ENCODE measurements at regions not wholly inside any gene's neighbourhood (a gene's known extent, or its start where the extent isn't known, plus 50 kb on each side); places are given as distances from the start of the nearest gene placed in this dataset.

DNA sequence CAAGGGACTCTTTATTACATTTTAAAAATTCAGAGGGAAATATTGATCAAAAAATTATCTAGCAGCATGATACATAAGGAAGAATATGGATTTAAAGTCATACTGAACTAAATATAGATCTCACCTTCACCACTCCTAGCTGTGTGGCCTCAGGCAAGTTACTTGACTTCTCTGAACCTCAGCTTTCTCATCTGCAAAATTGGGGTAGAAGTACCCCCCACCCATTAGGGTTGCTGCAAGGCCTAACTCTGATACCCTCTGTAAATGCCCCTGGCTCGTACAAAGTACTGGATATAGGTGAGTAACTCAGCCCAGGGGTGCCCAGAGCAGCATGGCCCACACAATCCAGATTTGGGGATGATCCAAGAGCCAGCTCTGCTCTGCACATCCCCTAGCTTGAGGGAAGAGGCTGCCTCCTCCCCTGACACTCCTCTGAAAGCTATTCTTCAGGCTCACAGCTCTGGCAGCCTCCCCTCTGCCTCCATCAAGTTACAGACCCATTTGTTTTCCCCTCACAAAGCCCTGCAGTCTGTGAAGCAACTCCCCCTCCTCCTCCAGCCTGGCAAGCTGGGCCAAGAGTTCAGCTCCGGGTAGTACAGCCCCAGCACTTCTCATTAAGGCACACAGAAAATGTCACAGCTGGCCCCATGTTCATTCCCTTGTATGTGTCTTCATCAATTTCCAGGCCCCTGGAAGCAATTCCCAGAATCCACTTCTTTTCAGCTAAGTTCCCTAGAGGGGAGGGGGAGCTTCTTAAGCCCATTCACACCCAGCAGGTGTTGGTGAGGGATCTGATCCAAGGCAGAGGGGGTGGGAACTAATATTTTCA lies 143.7 kb downstream of the PLPP3 start (continued):
- TF ChIP-seq ZNF263 (CRISPR knock-in tag; IDR thresholded peaks at IDR 0.05): peak; percentile 27; the same call in 1 of the 2 replicates
- no peak for TF ChIP-seq FOSL2 (CRISPR knock-in tag; IDR thresholded peaks at IDR 0.05)
- TF ChIP-seq, protein P1, sequence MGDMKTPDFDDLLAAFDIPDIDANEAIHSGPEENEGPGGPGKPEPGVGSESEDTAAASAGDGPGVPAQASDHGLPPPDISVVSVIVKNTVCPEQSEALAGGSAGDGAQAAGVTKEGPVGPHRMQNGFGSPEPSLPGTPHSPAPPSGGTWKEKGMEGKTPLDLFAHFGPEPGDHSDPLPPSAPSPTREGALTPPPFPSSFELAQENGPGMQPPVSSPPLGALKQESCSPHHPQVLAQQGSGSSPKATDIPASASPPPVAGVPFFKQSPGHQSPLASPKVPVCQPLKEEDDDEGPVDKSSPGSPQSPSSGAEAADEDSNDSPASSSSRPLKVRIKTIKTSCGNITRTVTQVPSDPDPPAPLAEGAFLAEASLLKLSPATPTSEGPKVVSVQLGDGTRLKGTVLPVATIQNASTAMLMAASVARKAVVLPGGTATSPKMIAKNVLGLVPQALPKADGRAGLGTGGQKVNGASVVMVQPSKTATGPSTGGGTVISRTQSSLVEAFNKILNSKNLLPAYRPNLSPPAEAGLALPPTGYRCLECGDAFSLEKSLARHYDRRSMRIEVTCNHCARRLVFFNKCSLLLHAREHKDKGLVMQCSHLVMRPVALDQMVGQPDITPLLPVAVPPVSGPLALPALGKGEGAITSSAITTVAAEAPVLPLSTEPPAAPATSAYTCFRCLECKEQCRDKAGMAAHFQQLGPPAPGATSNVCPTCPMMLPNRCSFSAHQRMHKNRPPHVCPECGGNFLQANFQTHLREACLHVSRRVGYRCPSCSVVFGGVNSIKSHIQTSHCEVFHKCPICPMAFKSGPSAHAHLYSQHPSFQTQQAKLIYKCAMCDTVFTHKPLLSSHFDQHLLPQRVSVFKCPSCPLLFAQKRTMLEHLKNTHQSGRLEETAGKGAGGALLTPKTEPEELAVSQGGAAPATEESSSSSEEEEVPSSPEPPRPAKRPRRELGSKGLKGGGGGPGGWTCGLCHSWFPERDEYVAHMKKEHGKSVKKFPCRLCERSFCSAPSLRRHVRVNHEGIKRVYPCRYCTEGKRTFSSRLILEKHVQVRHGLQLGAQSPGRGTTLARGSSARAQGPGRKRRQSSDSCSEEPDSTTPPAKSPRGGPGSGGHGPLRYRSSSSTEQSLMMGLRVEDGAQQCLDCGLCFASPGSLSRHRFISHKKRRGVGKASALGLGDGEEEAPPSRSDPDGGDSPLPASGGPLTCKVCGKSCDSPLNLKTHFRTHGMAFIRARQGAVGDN (CRISPR knock-in tag; IDR thresholded peaks at IDR 0.05): peak; percentile 37
- no peak for TF ChIP-seq ZNF17 (CRISPR knock-in tag; IDR thresholded peaks at IDR 0.05)
- no peak for TF ChIP-seq ZNF841 (CRISPR knock-in tag; IDR thresholded peaks at IDR 0.05; ENCODE audit: borderline replicate concordance)
- peak; percentile 36; the same call in 1 of the 2 replicates for TF ChIP-seq CHD4 (IDR thresholded peaks at IDR 0.05; ENCODE audit: borderline replicate concordance, low read length)
- no peak for TF ChIP-seq SRF (IDR thresholded peaks at IDR 0.05; ENCODE audit: low read depth, low read length)
- TF ChIP-seq, protein P2, sequence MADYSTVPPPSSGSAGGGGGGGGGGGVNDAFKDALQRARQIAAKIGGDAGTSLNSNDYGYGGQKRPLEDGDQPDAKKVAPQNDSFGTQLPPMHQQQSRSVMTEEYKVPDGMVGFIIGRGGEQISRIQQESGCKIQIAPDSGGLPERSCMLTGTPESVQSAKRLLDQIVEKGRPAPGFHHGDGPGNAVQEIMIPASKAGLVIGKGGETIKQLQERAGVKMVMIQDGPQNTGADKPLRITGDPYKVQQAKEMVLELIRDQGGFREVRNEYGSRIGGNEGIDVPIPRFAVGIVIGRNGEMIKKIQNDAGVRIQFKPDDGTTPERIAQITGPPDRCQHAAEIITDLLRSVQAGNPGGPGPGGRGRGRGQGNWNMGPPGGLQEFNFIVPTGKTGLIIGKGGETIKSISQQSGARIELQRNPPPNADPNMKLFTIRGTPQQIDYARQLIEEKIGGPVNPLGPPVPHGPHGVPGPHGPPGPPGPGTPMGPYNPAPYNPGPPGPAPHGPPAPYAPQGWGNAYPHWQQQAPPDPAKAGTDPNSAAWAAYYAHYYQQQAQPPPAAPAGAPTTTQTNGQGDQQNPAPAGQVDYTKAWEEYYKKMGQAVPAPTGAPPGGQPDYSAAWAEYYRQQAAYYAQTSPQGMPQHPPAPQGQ (CRISPR knock-in tag; IDR thresholded peaks at IDR 0.05; ENCODE audit: borderline replicate concordance): no peak
- no peak for TF ChIP-seq PHF8 (CRISPR knock-in tag; IDR thresholded peaks at IDR 0.05)
- TF ChIP-seq KDM1A (CRISPR knock-in tag; IDR thresholded peaks at IDR 0.05): peak; percentile 9; the same call in 1 of the 2 replicates
- no peak for TF ChIP-seq ZNF781 (CRISPR knock-in tag; IDR thresholded peaks at IDR 0.05; ENCODE audit: borderline replicate concordance, not compliant biosample characterization)
- TF ChIP-seq, protein P3, sequence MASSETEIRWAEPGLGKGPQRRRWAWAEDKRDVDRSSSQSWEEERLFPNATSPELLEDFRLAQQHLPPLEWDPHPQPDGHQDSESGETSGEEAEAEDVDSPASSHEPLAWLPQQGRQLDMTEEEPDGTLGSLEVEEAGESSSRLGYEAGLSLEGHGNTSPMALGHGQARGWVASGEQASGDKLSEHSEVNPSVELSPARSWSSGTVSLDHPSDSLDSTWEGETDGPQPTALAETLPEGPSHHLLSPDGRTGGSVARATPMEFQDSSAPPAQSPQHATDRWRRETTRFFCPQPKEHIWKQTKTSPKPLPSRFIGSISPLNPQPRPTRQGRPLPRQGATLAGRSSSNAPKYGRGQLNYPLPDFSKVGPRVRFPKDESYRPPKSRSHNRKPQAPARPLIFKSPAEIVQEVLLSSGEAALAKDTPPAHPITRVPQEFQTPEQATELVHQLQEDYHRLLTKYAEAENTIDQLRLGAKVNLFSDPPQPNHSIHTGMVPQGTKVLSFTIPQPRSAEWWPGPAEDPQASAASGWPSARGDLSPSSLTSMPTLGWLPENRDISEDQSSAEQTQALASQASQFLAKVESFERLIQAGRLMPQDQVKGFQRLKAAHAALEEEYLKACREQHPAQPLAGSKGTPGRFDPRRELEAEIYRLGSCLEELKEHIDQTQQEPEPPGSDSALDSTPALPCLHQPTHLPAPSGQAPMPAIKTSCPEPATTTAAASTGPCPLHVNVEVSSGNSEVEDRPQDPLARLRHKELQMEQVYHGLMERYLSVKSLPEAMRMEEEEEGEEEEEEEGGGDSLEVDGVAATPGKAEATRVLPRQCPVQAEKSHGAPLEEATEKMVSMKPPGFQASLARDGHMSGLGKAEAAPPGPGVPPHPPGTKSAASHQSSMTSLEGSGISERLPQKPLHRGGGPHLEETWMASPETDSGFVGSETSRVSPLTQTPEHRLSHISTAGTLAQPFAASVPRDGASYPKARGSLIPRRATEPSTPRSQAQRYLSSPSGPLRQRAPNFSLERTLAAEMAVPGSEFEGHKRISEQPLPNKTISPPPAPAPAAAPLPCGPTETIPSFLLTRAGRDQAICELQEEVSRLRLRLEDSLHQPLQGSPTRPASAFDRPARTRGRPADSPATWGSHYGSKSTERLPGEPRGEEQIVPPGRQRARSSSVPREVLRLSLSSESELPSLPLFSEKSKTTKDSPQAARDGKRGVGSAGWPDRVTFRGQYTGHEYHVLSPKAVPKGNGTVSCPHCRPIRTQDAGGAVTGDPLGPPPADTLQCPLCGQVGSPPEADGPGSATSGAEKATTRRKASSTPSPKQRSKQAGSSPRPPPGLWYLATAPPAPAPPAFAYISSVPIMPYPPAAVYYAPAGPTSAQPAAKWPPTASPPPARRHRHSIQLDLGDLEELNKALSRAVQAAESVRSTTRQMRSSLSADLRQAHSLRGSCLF (CRISPR knock-in tag; IDR thresholded peaks at IDR 0.05; ENCODE audit: borderline replicate concordance): no peak
- no peak for TF ChIP-seq ARNT (IDR thresholded peaks at IDR 0.05)
- TF ChIP-seq, protein P4, sequence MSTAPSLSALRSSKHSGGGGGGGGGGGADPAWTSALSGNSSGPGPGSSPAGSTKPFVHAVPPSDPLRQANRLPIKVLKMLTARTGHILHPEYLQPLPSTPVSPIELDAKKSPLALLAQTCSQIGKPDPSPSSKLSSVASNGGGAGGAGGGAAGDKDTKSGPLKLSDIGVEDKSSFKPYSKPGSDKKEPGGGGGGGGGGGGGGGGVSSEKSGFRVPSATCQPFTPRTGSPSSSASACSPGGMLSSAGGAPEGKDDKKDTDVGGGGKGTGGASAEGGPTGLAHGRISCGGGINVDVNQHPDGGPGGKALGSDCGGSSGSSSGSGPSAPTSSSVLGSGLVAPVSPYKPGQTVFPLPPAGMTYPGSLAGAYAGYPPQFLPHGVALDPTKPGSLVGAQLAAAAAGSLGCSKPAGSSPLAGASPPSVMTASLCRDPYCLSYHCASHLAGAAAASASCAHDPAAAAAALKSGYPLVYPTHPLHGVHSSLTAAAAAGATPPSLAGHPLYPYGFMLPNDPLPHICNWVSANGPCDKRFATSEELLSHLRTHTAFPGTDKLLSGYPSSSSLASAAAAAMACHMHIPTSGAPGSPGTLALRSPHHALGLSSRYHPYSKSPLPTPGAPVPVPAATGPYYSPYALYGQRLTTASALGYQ (CRISPR knock-in tag; IDR thresholded peaks at IDR 0.05): no peak
- TF ChIP-seq FOSL1 (CRISPR knock-in tag; IDR thresholded peaks at IDR 0.05; ENCODE audit: borderline replicate concordance): no peak
- no peak for TF ChIP-seq ELF4 (CRISPR knock-in tag; IDR thresholded peaks at IDR 0.05; ENCODE audit: borderline replicate concordance)
- no peak for TF ChIP-seq XBP1 (CRISPR knock-in tag; IDR thresholded peaks at IDR 0.05)
